ENCODE measurements at regions not wholly inside any gene's neighbourhood (a gene's known extent, or its start where the extent isn't known, plus 50 kb on each side); places are given as distances from the start of the nearest gene placed in this dataset.

GRCh38 chr2:156064540-156064939 is 268.0 kb downstream of the NR4A2 start:
- Histone ChIP-seq H3K9ac (ENCODE audit: insufficient read length) (no peak overlapping the region), H3K36me3 (ENCODE audit: insufficient read depth, low read length) (no peaks in the 10 kb centered on the region), H3K9me3 (ENCODE audit: low read depth, low read length) (no peaks in the 10 kb centered on the region), H3K4me3 (no peak overlapping the region), H3K27ac (no peak overlapping the region)
- no peak for DNase-seq (ENCODE audit: low read depth, low spot score)
- TF ChIP-seq EZH2 (IDR thresholded peaks at IDR 0.05) = no peak
- no peak for TF ChIP-seq FOXP2 (optimal IDR thresholded peaks at IDR 0.05; ENCODE audit: control extremely low read depth, extremely low read length, insufficient read depth)
- TF ChIP-seq POLR2AphosphoS5 (IDR thresholded peaks at IDR 0.05; ENCODE audit: borderline replicate concordance, low read depth, low read length) = no peak

GRCh38 chr2:156057647-156058046 is 274.9 kb downstream of the NR4A2 start:
- no peak for TF ChIP-seq EZH2 (IDR thresholded peaks at IDR 0.05)
- Histone ChIP-seq H3K36me3 (ENCODE audit: insufficient read depth, low read length) (no peaks in the 10 kb centered on the region), H3K9me3 (ENCODE audit: low read depth, low read length) (no peaks in the 10 kb centered on the region), H3K9ac (ENCODE audit: insufficient read length) (no peak overlapping the region), H3K4me3 (no peak overlapping the region), H3K27ac (no peak overlapping the region)
- no peak for DNase-seq (ENCODE audit: low read depth, low spot score)

GRCh38 chr2:156054983-156055382 is 277.5 kb downstream of the NR4A2 start:
- Histone ChIP-seq H3K9me3 (ENCODE audit: low read depth, low read length) (no peaks in the 10 kb centered on the region), H3K36me3 (ENCODE audit: insufficient read depth, low read length) (no peaks in the 10 kb centered on the region), H3K9ac (ENCODE audit: insufficient read length) (no peak overlapping the region), H3K4me3 (no peak overlapping the region), H3K27ac (no peak overlapping the region)
- TF ChIP-seq EZH2 (IDR thresholded peaks at IDR 0.05) = no peak
- TF ChIP-seq FOXP2 (optimal IDR thresholded peaks at IDR 0.05; ENCODE audit: control extremely low read depth, extremely low read length, insufficient read depth) = no peak
- no peak for TF ChIP-seq POLR2AphosphoS5 (IDR thresholded peaks at IDR 0.05; ENCODE audit: borderline replicate concordance, low read depth, low read length)
- DNase-seq (ENCODE audit: low read depth, low spot score) = no peak

GRCh38 chr2:156046900-156047299 is 285.6 kb downstream of the NR4A2 start:
- H3K36me3 ChIP-seq (ENCODE audit: insufficient read depth, low read length) = no peaks in the 10 kb centered on the region
- H3K4me3 ChIP-seq = no peak overlapping the region
- H3K27ac ChIP-seq = no peak overlapping the region
- H3K9me3 ChIP-seq (ENCODE audit: low read depth, low read length) = no peaks in the 10 kb centered on the region
- no peak overlapping the region for H3K9ac ChIP-seq (ENCODE audit: insufficient read length)
- no peak for DNase-seq (ENCODE audit: low read depth, low spot score)
- TF ChIP-seq EZH2 (IDR thresholded peaks at IDR 0.05) (no peak), POLR2AphosphoS5 (IDR thresholded peaks at IDR 0.05; ENCODE audit: borderline replicate concordance, low read depth, low read length) (no peak)

- Histone ChIP-seq H3K4me3 (no peak overlapping the region), H3K9me3 (ENCODE audit: low read depth, low read length) (no peaks in the 10 kb centered on the region), H3K27ac (no peak overlapping the region), H3K36me3 (ENCODE audit: insufficient read depth, low read length) (no peaks in the 10 kb centered on the region), H3K9ac (ENCODE audit: insufficient read length) (no peak overlapping the region)
- DNase-seq (ENCODE audit: low read depth, low spot score) = no peak
- no peak for TF ChIP-seq FOXP2 (optimal IDR thresholded peaks at IDR 0.05; ENCODE audit: control extremely low read depth, extremely low read length, insufficient read depth)
- TF ChIP-seq POLR2AphosphoS5 (IDR thresholded peaks at IDR 0.05; ENCODE audit: borderline replicate concordance, low read depth, low read length) = no peak
- no peak for TF ChIP-seq EZH2 (IDR thresholded peaks at IDR 0.05)
These were observed 289.6 kb downstream of the NR4A2 start for GRCh38 chr2:156042895-156043294.

GRCh38 chr2:156038021-156038420 is 294.5 kb downstream of the NR4A2 start:
- no peaks in the 10 kb centered on the region for H3K36me3 ChIP-seq (ENCODE audit: insufficient read depth, low read length)
- H3K9me3 ChIP-seq (ENCODE audit: low read depth, low read length) = no peaks in the 10 kb centered on the region
- H3K9ac ChIP-seq (ENCODE audit: insufficient read length) = no peak overlapping the region
- no peak overlapping the region for H3K27ac ChIP-seq
- no peak overlapping the region for H3K4me3 ChIP-seq
- no peak for DNase-seq (ENCODE audit: low read depth, low spot score)
- TF ChIP-seq FOXP2 (optimal IDR thresholded peaks at IDR 0.05; ENCODE audit: control extremely low read depth, extremely low read length, insufficient read depth) = no peak
- TF ChIP-seq POLR2AphosphoS5 (IDR thresholded peaks at IDR 0.05; ENCODE audit: borderline replicate concordance, low read depth, low read length) = no peak
- TF ChIP-seq EZH2 (IDR thresholded peaks at IDR 0.05) = no peak

GRCh38 chr2:156037482-156037881 is 295.0 kb downstream of the NR4A2 start:
- no peak for DNase-seq (ENCODE audit: low read depth, low spot score)
- H3K4me3 ChIP-seq = no peak overlapping the region
- no peak overlapping the region for H3K9ac ChIP-seq (ENCODE audit: insufficient read length)
- TF ChIP-seq POLR2AphosphoS5 (IDR thresholded peaks at IDR 0.05; ENCODE audit: borderline replicate concordance, low read depth, low read length) (no peak), EZH2 (IDR thresholded peaks at IDR 0.05) (no peak), FOXP2 (optimal IDR thresholded peaks at IDR 0.05; ENCODE audit: control extremely low read depth, extremely low read length, insufficient read depth) (no peak)
- H3K36me3 ChIP-seq (ENCODE audit: insufficient read depth, low read length) = no peaks in the 10 kb centered on the region
- no peaks in the 10 kb centered on the region for H3K9me3 ChIP-seq (ENCODE audit: low read depth, low read length)
- H3K27ac ChIP-seq = no peak overlapping the region

GRCh38 chr2:156031121-156031520 is 301.4 kb downstream of the NR4A2 start:
- H3K9me3 ChIP-seq (ENCODE audit: low read depth, low read length) = no peaks in the 10 kb centered on the region
- H3K4me3 ChIP-seq = no peak overlapping the region
- no peak overlapping the region for H3K9ac ChIP-seq (ENCODE audit: insufficient read length)
- DNase-seq (ENCODE audit: low read depth, low spot score) = no peak
- TF ChIP-seq EZH2 (IDR thresholded peaks at IDR 0.05) = no peak
- TF ChIP-seq FOXP2 (optimal IDR thresholded peaks at IDR 0.05; ENCODE audit: control extremely low read depth, extremely low read length, insufficient read depth) = no peak
- no peak for TF ChIP-seq POLR2AphosphoS5 (IDR thresholded peaks at IDR 0.05; ENCODE audit: borderline replicate concordance, low read depth, low read length)
- no peaks in the 10 kb centered on the region for H3K36me3 ChIP-seq (ENCODE audit: insufficient read depth, low read length)
- no peak overlapping the region for H3K27ac ChIP-seq

- H3K27ac ChIP-seq = no peak overlapping the region
- no peaks in the 10 kb centered on the region for H3K9me3 ChIP-seq (ENCODE audit: low read depth, low read length)
- no peak overlapping the region for H3K9ac ChIP-seq (ENCODE audit: insufficient read length)
- DNase-seq (ENCODE audit: low read depth, low spot score) = no peak
- TF ChIP-seq EZH2 (IDR thresholded peaks at IDR 0.05) (no peak), POLR2AphosphoS5 (IDR thresholded peaks at IDR 0.05; ENCODE audit: borderline replicate concordance, low read depth, low read length) (no peak), FOXP2 (optimal IDR thresholded peaks at IDR 0.05; ENCODE audit: control extremely low read depth, extremely low read length, insufficient read depth) (no peak)
- no peaks in the 10 kb centered on the region for H3K36me3 ChIP-seq (ENCODE audit: insufficient read depth, low read length)
- H3K4me3 ChIP-seq = no peak overlapping the region
These were observed 309.2 kb downstream of the NR4A2 start for GRCh38 chr2:156023229-156023869.
